GM21447 (cell line): ENCODE measurements at regions not wholly inside any gene's neighbourhood (a gene's known extent, or its start where the extent isn't known, plus 50 kb on each side); places are given as distances from the start of the nearest gene placed in this dataset.
"Not testable (repeated sequence)": the region's sequence is repeated elsewhere in the genome, so short reads cannot be mapped to it uniquely, and the experiment has no call there.

Source experiments
- ATAC-seq: cut with Tn5 transposase; IDR thresholded peaks from one replicate; pipeline ENCODE4 v1.9.1; 2021; ENCODE audit not compliant: unreplicated experiment

DNA sequence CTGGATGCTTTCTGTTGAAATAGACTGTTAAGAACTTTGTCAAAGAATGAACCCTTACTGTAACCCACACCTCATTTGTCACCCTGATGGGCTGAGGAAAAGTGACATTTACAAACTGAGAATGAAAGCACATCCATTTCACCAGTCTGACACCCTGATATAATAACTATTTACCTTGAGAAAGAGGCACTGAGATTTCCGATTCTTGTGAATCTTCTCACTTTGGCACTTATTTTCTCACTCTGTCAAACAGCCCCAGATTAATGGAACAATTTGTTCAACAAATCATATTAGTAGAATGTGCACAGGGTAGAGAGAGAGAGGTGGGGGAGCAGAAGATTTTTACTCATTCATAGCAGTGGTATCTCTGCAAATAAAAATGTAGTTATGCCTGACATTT, 606.9 kb downstream of the MCTP2 start:
- ATAC-seq = no peak

DNA sequence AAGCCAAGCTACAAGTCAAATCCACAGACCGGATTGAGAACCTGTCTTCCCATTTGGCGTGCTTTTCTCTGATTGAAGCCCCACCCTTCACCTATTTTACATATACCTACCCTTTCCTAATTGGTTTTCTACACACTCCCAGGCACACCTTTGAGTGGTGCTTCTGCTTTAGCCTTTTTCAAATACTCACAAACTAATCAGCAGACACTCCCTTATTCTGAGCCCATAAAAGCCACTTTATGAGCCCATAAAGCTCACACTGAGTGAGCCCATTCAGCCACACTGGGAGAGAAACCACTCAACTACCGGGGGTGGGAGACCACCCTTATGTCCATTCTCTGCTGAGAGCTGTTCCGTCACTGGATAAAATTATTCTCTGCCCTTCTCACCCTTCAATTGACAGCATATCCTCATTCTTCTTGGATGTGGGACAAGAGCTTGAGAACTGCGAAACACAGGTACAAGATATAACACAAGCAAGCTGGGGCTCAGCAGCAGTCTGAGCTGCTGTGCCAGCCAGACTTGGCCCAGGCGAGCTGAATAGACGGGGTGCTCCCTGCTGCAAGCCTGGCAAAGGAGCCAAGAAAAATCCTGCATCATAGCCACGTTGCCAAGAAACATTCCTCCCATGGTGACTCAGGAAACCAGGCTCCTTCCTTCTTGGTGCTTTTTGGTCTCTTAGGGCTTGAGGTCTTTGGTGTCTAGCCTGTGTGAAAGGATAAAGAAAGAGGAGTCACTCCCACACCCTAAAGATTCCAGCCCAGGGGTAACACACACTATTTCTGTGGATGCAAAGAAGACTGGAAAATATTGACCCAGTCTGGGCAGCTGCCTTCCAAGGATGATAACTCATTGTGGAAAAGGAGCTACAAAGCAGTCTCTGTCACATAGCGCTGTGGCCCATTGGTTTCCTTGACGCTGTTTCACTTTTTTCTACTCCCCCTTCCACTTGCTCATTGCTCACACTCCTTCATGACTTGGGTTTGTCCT, 609.7 kb downstream of the MCTP2 start:
- no peak for ATAC-seq

DNA sequence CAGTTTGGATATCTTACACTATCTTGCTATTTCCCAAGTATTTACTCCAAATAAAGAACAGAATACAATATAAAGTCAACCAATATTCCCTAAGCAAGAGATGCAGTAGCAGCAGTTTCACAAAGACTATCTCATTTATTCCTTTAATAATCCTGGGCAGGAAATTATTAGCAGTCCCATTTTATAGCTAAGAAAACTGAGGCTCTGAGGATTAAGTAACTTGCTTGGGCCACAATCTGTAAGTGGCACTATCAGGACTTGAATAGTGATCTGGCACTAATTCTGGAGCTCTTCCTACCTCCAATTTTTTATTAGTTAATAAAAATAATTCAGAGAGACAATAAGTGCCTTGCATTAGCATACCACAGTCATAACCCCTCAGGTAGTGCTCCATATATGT, 611.7 kb downstream of the MCTP2 start:
- no peak for ATAC-seq

DNA sequence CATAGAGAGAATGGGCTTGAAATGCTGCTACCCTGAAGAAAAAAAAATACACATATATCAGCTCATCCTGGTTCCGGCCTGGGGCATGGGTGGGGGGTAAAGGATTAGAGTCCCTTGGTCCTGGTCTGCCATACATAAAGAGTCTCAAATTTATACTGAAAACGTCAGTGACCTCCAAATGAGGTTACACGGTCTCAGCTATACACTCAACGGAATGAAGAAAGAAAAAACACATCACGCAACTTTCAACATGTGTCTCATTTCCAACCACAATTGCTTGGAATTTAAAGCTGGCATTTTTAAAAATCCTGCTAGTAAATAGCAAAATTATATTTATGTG, 612.8 kb downstream of the MCTP2 start:
- ATAC-seq = no peak

DNA sequence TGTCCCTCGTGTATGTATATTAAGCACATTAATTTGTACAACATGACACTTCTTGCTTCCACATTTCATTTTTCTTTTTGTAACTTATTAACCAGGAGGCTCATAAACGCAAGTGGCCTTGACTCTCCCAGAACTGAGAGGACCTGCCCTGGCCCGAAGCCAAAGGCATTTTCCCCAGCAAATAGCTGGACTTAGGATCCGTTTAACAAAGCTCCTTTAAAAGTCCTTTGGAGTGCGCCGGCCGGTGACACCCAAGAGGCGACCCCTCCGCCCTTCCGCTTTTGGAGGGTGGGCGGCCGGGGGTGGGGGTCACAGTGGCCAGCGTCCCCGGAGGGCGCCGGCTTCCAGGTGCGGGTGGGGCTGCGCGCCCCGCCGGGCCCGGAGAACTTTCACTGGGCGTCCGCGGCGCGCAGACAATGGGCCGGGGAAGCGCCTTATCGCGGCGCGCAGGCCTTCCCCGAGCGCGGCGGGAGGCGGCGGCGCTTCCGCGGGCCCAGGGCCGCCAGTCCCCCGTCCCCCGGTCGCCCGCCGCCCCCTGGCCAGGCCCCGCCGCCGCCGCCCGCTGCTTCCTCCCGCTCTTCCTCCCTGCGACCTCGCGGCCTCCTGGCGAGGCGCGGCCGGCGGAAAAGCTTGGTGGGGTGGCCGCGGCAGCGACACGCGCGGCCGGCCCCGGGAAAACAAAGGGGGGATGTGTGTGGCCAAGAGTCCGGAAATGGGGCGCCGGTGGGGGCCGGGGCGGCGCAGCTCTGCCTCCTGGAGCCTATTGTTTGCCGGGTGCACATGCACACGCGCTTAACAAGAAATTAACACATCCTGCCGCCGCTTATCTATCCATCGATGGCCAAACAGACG, 613.4 kb downstream of the MCTP2 start:
- no peak for ATAC-seq

DNA sequence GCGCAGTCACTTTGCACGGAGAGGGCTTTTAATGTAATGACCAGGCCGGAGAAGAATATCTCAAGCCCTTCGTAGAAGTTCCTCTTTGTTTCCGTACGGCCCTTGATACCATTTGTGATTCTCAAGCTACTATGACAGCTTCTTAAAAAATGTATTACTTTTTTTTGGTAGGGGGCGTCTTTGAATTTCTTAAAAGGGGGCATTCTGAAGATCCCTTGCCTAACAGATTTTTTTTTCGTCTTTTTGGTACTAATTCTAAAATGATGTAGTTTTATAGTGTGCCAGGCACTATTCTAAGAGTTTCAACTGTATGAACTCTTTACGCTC, 614.0 kb downstream of the MCTP2 start:
- ATAC-seq = no peak

DNA sequence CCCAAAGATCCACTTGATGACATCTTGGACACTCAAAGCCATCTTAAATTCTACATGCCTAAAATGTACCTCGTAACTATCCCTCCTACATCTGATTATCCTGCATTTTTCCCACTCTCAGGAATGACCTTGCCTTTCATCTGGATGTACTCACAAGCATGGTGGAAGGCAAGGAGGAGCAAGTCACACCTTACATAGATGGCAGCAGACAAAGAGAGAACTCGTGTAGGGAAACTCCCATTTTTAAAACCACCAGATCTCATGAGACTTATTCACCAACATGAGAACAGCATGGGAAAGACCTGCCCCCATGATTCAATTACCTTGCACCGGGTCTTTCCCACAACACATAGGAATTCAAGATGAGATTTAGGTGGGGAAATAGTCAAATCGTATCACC, 616.0 kb downstream of the MCTP2 start:
- no peak for ATAC-seq

DNA sequence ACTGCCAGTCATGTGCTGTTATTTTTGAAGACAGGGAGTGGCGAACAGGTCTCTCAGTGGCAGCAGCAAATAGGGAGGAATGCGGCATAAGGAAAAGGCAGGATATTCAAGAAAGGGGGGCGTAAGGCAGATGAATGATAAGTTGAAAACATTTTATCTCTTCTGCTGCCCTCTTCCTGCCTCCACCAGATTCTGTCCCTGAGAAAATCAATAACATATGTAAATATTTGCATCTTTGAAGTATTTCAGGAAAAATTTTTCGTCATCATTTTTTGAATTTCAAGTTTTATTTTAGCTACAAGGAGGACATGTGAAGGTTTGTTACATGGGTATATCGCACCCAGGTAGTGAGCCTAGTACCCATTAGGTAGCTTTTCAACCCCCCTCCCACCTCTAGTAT, 616.7 kb downstream of the MCTP2 start:
- no peak for ATAC-seq

DNA sequence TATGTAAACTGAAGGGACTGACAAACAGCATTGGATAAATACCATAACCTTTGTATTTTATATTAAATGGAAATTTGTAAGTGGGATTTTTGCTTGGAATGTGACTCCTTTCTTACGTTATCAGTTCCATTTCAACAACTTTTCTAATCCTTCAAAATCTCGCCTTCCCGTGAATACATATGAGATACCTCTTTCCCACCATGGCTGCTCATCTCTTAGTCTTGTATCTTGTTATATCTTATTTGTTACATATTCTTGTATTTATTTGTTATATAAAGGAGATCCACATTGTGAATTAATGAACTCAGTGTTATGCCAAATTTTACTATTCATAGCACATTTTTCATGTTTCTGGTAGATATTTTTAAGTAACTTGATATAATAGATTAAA, 623.7 kb downstream of the MCTP2 start:
- no peak for ATAC-seq

DNA sequence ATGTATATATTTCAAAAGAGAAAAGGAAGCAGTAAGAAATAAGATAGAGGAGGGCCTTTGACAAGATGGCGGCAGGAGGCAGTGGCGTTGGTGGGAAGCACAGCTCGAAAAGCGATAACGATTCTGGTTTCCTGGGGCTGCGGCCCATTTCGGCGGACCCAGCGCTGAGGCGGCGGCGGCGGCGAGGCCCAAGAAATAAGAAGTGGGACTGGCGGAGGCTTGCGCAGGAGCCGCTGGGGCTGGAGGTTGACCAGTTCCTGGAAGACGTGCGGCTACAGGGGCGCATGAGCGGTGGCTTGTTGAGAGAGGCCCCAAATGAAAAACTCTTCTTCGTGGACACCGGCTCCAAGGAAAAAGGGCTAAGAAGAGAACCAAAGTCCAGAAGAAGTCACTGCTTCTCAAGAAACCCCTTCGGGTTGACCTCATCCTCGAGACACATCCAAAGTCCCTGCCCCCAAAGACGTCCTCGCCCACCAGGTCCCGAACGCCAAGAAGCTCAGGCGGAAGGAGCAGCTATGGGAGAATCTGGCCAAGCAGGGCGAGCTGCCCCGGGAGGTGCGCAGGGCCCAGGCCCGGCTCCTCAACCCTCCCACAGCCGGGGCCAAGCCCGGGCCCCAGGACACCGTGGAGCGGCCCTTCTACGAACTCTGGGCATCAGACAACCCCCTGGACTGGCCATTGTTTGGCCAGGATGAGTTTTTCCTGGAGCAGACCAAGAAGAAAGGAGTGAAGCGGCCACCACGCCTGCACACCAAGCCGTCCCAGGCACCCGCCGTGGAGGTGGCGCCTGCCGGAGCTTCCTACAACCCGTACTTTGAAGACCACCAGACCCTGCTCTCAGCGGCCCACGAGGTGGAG, 624.3 kb downstream of the MCTP2 start:
- ATAC-seq = no peak

DNA sequence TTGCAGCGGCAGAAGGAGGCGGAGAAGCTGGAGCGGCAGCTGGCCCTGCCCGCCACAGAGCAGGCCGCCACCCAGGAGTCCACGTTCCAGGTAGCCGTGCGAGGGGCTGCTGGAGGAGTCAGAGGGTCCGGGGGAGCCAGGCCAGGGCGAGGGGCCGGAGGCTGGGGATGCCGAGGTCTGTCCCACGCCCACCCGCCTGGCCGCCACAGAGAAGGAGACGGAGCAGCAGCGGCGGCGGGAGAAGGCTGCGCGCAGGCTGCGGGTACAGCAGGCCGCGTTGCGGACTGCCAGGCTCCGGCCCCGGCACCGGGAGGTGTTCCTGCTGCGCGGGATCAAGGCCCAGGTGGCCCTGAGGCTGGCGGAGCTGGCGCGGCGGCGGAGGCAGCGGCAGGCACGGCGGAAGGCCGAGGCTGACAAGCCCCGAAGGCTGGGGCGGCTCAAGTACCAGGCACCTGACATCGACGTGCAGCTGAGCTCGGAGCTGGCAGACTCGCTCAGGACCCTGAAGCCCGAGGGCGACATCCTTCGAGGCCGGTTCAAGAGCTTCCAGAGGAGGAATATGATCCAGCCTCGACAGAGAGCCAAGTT, 625.0 kb downstream of the MCTP2 start:
- ATAC-seq = no peak

DNA sequence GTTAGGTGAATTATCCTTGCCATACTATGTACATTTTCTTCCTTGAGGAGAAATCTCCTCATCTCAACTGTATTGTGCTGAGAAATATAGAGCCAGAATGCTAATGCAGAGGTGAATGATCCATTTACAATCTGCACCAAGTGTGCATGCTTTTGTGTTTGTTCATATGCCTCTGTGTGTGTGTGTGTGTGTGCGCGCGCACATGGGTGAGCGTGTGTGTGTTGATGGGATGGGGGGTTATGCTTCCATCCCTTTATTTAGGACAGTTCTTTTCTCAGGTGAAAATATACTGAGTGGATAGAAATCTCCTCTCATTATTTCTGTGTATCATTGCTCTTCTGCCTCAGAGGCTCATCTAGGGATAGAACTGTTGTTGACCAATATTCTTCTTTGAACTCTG, 626.1 kb downstream of the MCTP2 start:
- no peak for ATAC-seq

DNA sequence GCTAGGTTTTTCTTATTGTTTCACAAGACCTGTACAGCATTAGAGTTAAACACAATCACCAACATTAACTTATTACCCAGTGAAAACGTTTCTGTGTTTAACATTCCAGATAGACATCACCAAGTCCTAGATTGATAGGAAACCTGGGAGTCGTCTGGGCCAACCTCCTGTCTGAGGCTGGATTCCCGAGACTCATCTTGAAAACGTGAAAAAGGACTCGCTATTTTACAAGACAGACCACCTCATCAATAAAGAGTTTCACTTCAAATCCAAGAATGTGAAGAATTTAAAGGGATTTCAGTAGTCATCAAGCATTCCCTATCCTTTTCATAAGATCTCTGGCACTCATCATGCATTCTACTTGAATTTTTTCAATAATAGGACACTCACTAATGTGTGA, 626.6 kb downstream of the MCTP2 start:
- no peak for ATAC-seq

DNA sequence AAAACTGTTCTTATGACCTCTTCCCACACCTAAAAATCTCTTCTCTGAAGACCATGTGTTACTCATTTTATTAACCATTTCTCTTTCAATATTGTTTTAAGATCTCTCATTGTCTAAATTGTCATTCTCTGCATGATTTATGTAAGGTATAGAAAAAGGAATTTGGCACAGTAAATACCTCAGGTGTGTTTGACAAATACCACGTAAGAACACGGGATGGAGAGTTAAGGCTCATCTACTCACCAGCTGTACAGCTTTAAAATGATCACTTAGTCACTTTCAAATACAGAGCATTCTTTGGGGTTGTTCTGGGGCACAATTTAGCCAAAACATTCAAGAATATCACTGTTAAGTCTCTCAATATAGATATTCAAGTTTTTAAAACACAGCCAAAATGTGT, 627.1 kb downstream of the MCTP2 start:
- ATAC-seq = no peak

DNA sequence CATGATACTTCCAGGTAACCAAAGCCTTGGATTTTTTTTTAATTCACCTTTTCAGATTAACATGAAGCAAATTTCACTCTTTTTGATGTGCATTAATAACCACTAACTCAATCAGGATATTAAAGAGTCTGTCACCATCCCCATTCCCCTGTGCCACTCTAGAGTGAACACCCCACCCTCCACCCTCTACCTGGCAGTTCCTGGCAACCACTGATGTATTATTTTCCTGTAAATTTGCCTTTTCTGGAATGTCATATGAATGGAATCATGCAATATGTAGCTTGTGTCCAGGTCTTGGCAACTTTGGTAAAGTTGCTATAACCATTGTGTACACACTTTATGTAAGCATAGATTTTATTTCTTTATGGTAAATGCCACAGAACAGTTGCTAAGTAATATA, 627.6 kb downstream of the MCTP2 start:
- ATAC-seq = no peak

DNA sequence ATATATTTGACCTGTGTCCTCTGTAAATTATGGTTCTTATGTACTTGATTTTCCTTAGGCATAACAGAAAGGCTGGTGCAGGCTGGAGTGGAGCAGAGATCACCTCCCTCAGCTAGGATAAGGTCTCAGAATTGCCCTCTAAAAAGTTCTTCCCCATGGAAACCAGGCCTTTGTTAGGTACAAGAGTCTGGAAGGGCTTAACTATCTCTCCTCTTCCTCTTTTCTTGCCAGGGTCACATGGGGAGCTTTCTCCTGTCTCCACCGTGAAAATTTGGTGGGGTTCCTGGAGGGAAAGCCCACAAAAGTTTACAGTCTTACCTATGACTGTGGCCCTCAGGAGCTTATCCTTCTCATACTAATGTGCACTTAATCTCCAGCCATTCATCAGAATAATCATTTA, 633.2 kb downstream of the MCTP2 start:
- no peak for ATAC-seq

DNA sequence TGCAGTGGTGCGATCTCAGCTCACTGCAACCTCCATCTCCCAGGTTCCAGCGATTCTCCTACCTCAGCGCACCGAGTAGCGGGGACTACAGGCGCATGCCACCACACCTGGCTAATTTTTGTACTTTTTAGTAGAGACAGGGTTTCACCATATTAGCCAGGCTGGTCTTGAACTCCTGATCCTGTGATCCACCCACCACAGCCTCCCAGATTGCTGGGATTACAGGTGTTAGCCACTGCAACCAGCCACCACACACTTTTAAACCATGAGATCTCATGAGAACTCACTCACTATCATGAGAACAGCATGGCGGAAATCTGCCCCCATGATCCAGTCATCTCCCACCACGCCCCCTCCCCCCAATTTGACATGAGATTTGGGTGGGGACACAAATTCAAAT, 636.9 kb downstream of the MCTP2 start:
- not testable (repeated sequence) for ATAC-seq

DNA sequence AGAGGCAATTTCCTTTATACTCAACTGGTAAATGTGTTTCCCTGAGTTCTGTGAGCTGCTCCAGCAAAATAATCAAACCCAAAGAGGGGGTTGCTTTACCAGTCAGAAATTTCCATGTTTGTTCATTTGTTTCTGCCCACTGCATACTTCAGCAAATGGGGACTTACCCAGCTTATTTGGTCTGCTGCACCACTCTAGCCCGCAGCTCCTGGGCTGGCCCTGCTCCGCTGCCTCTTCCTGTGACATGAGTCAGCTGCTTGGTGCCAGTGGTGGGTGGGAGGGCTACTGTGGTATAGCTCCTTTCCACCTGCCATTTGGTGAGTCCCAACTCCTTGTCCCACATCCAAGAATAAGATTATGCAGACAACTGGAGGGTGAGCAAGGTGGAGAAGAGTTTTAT, 644.2 kb downstream of the MCTP2 start:
- ATAC-seq = no peak

DNA sequence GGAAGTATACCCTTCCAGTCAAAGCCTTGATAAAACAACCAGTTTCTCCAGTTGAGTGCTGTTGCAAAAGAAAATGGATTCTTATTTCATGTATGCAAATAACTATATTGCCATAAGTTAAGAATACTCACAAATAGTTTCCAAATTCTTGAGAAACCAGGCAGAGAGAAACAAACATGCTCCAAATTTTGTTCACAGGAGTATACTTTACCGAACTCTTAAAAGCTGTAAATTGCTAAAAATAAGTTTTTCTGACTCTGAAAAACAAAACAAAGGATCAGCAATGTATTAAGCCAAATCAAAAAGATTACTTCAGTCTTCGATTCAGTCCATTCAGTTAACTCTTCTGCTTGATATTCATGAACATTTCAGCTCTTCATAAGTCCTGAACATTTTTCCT, 646.5 kb downstream of the MCTP2 start:
- no peak for ATAC-seq

DNA sequence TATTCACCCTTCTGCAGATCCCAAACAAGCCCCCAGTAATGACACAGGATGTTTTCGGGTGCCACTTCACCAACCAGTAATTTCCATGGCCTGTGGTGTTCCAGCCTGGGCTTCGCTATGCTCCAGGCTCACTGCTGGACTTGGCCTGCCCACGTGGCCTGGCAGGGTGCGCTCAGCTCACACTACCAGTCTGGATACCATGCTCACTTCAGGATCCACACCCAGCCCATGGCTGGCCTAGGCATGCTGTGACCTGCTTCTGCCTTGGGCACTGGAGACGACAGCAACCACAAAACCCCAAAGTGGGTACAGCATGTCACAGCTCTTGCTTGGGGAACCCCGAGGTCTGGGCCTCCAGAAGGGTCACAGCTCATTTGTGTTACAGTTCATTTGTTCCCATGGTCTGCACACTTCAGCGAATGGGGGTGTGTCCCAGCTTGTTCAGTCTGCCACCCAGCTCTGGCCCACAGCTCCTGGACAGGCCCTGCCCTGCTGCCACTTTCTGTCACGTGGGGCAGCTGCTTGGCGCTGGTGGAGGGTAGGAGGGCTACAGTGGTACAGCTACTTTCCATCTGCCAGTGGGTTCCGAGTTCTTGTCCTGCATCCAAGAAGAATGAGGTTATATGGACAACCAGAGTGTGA, 650.8 kb downstream of the MCTP2 start:
- ATAC-seq = no peak

DNA sequence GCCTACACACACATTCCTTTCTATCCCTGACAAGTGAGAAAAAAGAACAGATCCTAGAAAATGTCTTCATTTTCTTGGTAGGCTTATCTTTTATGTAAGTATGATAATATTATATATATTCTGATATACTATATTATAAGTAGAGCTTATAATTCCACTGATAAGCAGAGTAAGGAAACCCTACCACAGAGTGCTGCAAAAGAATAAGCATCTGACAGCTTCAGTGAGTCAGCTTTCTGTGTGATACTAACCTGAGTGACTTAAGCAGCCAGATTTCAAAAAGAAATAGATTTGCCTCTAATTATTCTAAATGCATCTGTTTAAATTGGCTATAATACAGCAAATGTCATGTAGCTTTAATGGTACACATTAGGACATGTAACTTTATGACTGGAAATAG, 656.0 kb downstream of the MCTP2 start:
- ATAC-seq = no peak
